Gastroesophageal sphincter (tissue), 2 donors: ENCODE measurements at regions not wholly inside any gene's neighbourhood (a gene's known extent, or its start where the extent isn't known, plus 50 kb on each side); places are given as distances from the start of the nearest gene placed in this dataset.

ENCODE experiments used
- POLR2A ChIP-seq, 2 donors: fragments of 450-650 bp; IDR thresholded peaks; one replicate each; pipeline ENCODE4 v1.6.1; 2017; ENCODE audit warnings: antibody characterized with exemption in 2 of 2, mild to moderate bottlenecking in 2 of 2, moderate library complexity in 1 of 2
- POLR2AphosphoS5 ChIP-seq: sonication (generic); formaldehyde crosslinking; IDR thresholded peaks from one replicate; pipeline ENCODE4 v1.6.1; 2017; ENCODE audit warnings: antibody characterized with exemption

DNA sequence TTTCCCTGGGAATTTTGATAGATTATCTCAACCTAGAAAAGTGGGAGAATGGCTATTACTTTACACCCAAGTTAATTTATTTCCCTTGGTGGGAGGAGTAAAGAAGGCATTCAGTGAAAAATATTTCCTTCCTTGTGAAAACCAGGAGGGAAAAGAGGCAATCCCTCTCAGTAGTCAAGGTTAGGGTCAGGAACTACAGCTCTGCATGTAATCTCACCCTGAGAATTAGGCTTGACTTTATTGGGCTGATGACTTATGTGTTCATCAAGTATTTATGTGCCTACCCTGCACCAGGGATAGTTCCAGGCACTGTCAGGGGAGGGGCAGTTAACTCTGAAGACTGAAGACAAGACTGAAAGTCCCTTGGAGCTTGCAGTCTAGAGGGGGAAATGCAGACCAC, 281.8 kb downstream of the DLEU7 start:
- TF ChIP-seq POLR2A (IDR thresholded peaks at IDR 0.05) (no peak), POLR2AphosphoS5 (no peak)
